Smooth muscle cell (in vitro differentiated cells): ENCODE measurements at regions not wholly inside any gene's neighbourhood (a gene's known extent, or its start where the extent isn't known, plus 50 kb on each side); places are given as distances from the start of the nearest gene placed in this dataset.
A peak's percentile ranks its signal among the peaks of the same experiment; 100 is the strongest.

Experiments
- DNase-seq: peaks from one replicate; lab custom pipeline; 2025; ENCODE audit not compliant: unreplicated experiment; lab: John Stamatoyannopoulos, UW
- H2AFZ ChIP-seq: fragments of 200-600 bp; sonication (generic); 2 replicates; pipeline ENCODE4 v1.6.0; 2016; ENCODE audit warnings: antibody characterized with exemption, low read depth, mild to moderate bottlenecking
- H3F3A ChIP-seq: fragments of 200-600 bp; sonication (generic); 2 replicates; pipeline ENCODE4 v1.6.0; 2017; ENCODE audit warnings: antibody characterized with exemption, low read depth
- H3K27ac ChIP-seq: fragments of 200-600 bp; sonication (generic); 2 replicates; pipeline ENCODE4 v1.5.1; 2016; ENCODE audit warnings: low read depth, mild to moderate bottlenecking
- H3K27me3 ChIP-seq: fragments of 200-600 bp; sonication (generic); 2 replicates; pipeline ENCODE4 v1.6.1; 2016; ENCODE audit warnings: low read depth, mild to moderate bottlenecking
- H3K36me3 ChIP-seq: fragments of 200-600 bp; sonication (generic); 2 replicates; pipeline ENCODE4 v1.5.1; 2016; ENCODE audit warnings: low read depth
- H3K4me1 ChIP-seq: fragments of 200-600 bp; sonication (generic); 2 replicates; pipeline ENCODE4 v1.5.1; 2016; ENCODE audit warnings: low read depth
- H3K4me2 ChIP-seq: fragments of 200-600 bp; sonication (generic); 2 replicates; pipeline ENCODE4 v1.6.0; 2016; ENCODE audit warnings: mild to moderate bottlenecking
- H3K4me3 ChIP-seq: fragments of 200-600 bp; sonication (generic); 2 replicates; pipeline ENCODE4 v1.5.1; 2016; ENCODE audit warnings: mild to moderate bottlenecking
- H3K79me2 ChIP-seq: fragments of 200-600 bp; sonication (generic); 2 replicates; pipeline ENCODE4 v1.6.0; 2016; ENCODE audit warnings: low read depth, mild to moderate bottlenecking
- H3K9ac ChIP-seq: fragments of 200-600 bp; sonication (generic); 2 replicates; pipeline ENCODE4 v1.6.0; 2016; ENCODE audit warnings: low read depth
- H3K9me3 ChIP-seq: fragments of 200-600 bp; sonication (generic); replicated peaks from 2 replicates; pipeline ENCODE4 v1.5.1; 2016; ENCODE audit warnings: low read depth
- H4K20me1 ChIP-seq: fragments of 200-600 bp; sonication (generic); 2 replicates; pipeline ENCODE4 v1.6.0; 2016; ENCODE audit warnings: low read depth
- WGBS: methylation state at CpG from one replicate; pipeline ENCODE4 v1.1.7; 2016; ENCODE audit warnings: low lambda C conversion rate; 5-methylcytosine and 5-hydroxymethylcytosine counted together
- TF ChIP-seq, protein P1 (sequence below): fragments of 200-600 bp; sonication (generic); IDR thresholded peaks from 2 replicates; pipeline ENCODE4 v1.5.1; 2017; ENCODE audit warnings: borderline replicate concordance, mild to moderate bottlenecking, antibody characterized with exemption; ENCODE audit not compliant: insufficient read depth, poor library complexity, severe bottlenecking

DNA sequence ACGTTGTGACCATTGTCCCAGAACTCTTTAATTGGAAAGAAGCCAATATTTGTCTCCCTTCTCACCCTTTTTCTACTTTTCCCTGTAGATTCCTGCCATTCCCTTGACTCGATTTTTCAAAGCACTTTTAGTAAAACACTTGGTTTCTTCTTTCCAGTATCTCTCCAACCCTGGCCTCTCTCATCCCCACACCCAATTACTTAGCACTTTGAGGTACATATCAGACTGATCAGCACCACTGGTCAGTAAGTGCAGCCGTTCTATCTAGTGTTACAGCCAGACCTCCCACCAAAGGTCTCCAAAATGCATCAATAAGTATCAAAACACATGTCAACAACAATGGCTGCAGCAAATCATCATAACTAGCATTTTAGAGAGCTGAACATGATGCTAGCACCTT, 141.9 kb downstream of the BTG1 start:
- Histone ChIP-seq H3K4me3 (no peak overlapping the region), H3K4me2 (no peak overlapping the region), H3F3A (peaks cover 7% of the 10 kb centered on the region), H3K9me3 (no peaks in the 10 kb centered on the region), H3K36me3 (no peaks in the 10 kb centered on the region), H4K20me1 (no peaks in the 10 kb centered on the region), H3K4me1 (peaks cover 3% of the 10 kb centered on the region), H3K79me2 (no peaks in the 10 kb centered on the region), H2AFZ (no peak overlapping the region), H3K9ac (no peak overlapping the region), H3K27me3 (no peaks in the 10 kb centered on the region), H3K27ac (no peak overlapping the region)
- no peak for DNase-seq
- TF ChIP-seq, protein P1, sequence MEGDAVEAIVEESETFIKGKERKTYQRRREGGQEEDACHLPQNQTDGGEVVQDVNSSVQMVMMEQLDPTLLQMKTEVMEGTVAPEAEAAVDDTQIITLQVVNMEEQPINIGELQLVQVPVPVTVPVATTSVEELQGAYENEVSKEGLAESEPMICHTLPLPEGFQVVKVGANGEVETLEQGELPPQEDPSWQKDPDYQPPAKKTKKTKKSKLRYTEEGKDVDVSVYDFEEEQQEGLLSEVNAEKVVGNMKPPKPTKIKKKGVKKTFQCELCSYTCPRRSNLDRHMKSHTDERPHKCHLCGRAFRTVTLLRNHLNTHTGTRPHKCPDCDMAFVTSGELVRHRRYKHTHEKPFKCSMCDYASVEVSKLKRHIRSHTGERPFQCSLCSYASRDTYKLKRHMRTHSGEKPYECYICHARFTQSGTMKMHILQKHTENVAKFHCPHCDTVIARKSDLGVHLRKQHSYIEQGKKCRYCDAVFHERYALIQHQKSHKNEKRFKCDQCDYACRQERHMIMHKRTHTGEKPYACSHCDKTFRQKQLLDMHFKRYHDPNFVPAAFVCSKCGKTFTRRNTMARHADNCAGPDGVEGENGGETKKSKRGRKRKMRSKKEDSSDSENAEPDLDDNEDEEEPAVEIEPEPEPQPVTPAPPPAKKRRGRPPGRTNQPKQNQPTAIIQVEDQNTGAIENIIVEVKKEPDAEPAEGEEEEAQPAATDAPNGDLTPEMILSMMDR, result no peak
- 21% methylated on average over 3 of the region's 3 CpGs for WGBS

DNA sequence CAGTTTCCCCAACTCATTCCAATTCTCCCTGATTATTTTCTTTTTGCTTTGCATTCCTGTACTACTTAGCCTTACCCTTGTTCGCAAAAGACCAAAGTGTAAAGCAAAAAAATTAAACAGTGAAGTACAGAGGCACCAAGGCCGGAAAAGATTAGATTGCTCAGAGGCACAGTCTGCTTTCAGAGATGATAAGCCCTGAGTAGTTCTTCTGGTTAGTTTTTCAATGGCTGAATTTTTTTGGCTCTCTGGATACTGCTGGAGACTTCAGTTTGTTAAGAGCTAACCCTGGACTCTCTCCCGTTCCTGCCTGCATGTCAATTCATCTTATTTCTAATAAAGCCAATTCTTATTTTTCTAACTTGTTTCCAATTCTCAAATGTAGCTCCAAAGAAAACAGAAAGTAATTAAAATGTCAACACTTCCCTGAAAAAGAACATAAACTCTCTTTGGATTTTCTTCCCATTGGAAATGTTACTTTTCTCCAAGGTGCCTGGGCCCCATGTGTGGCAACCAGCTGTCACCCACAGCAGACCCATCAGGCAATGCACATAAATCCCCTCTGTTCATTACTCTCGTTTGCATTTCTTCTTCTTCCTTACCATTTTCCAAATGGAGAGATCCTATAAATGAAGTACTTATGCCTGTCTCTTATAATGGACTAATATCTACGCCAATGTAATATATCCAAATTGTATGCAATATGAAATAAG, 142.8 kb downstream of the BTG1 start:
- TF ChIP-seq, protein P1, result no peak

DNA sequence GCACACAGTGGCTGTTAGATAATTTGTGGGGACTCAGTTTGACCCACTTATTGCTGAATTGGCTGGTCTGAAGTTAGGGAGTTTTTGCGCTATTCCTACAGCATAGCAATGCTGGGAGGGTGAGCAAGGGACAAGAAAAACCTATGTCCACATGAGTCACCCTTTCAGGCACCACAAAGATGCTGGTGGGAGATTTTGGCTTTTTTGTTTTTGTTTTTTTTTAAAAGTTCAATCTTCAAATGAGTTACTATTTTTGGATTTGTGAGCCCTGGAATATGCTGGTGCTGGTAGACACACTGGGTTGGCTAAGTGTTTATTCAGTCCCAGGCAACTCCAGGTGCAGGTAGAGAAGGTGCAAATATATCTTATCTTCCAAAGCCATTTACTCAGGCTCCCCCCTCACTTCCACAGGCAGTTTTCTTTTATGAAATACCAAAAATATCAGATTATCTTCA, 143.4 kb downstream of the BTG1 start:
- H3F3A ChIP-seq, result peaks cover 7% of the 10 kb centered on the region
- H3K9ac ChIP-seq, result no peak overlapping the region
- H3K79me2 ChIP-seq, result no peaks in the 10 kb centered on the region
- peak overlapping the region; percentile 19 for H3K4me3 ChIP-seq
- H3K9me3 ChIP-seq, result no peaks in the 10 kb centered on the region
- no peak for DNase-seq
- TF ChIP-seq, protein P1, result no peak
- no peaks in the 10 kb centered on the region for H3K36me3 ChIP-seq
- peak overlapping the region; percentile 78 for H3K4me2 ChIP-seq
- peak overlapping the region; percentile 65 for H3K27ac ChIP-seq
- H2AFZ ChIP-seq, result peak overlapping the region; percentile 45
- 48% methylated on average over 1 of the region's 1 CpG for WGBS
- no peaks in the 10 kb centered on the region for H4K20me1 ChIP-seq
- no peaks in the 10 kb centered on the region for H3K27me3 ChIP-seq
- H3K4me1 ChIP-seq, result peaks cover 3% of the 10 kb centered on the region

More for the DNA sequence above, 142.8 kb downstream of the BTG1 start:
- no peak for DNase-seq
- Histone ChIP-seq H2AFZ (peak overlapping the region; percentile 45), H3K36me3 (no peaks in the 10 kb centered on the region), H3K27me3 (no peaks in the 10 kb centered on the region), H3K4me2 (peak overlapping the region; percentile 78), H3K9ac (no peak overlapping the region), H3K9me3 (no peaks in the 10 kb centered on the region), H3K4me3 (peak overlapping the region; percentile 19), H3K4me1 (peaks cover 3% of the 10 kb centered on the region), H3F3A (peaks cover 7% of the 10 kb centered on the region), H3K79me2 (no peaks in the 10 kb centered on the region), H4K20me1 (no peaks in the 10 kb centered on the region), H3K27ac (peak overlapping the region; percentile 65)
- WGBS, result 28% methylated on average over 5 of the region's 5 CpGs

DNA sequence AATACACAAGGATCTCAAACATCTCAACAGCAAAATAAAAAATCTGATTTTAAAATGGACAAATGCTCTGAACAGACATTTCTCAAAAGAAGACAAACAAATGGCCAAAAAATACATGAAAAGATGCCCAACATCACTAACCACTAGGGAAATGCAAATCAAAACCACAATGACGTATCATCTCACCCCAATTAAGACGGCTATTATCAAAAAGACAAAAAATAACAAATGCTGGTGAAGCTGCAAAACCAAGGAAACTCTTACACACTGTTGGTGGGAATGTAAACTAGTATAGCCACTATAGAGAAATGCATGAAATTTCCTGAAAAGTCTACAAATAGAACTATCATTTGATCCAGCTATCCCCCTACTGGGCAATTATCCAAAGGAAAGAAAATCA, 145.0 kb downstream of the BTG1 start:
- 92% methylated on average over 2 of the region's 2 CpGs for WGBS
- peaks cover 3% of the 10 kb centered on the region for H3K4me1 ChIP-seq

More for the DNA sequence above, 145.0 kb downstream of the BTG1 start:
- no peak overlapping the region for H3K4me2 ChIP-seq
- no peak overlapping the region for H2AFZ ChIP-seq
- H3F3A ChIP-seq, result peaks cover 7% of the 10 kb centered on the region
- no peak overlapping the region for H3K27ac ChIP-seq
- no peaks in the 10 kb centered on the region for H3K79me2 ChIP-seq
- H4K20me1 ChIP-seq, result no peaks in the 10 kb centered on the region
- H3K4me3 ChIP-seq, result no peak overlapping the region
- DNase-seq, result no peak
- H3K9me3 ChIP-seq, result no peaks in the 10 kb centered on the region
- TF ChIP-seq, protein P1, result no peak
- no peaks in the 10 kb centered on the region for H3K27me3 ChIP-seq
- no peaks in the 10 kb centered on the region for H3K36me3 ChIP-seq
- no peak overlapping the region for H3K9ac ChIP-seq
